Adrenal gland (tissue), 5 donors: ENCODE measurements at regions not wholly inside any gene's neighbourhood (a gene's known extent, or its start where the extent isn't known, plus 50 kb on each side); places are given as distances from the start of the nearest gene placed in this dataset.

ENCODE experiments used
- POLR2A ChIP-seq, 2 donors: fragments of 450-650 bp; IDR thresholded peaks; one replicate each; pipeline ENCODE4 v1.6.1; 2017; ENCODE audit warnings: antibody characterized with exemption in 2 of 2, mild to moderate bottlenecking in 2 of 2, moderate library complexity in 1 of 2
- TF ChIP-seq, protein P1 (sequence below), 6 experiments: fragments of 450-650 bp in 4 of 6; fragments of 200-600 bp in 2 of 6; sonication (generic) in 1 of 6; IDR thresholded peaks; 1 replicate in 5 of 6; 2 replicates in 1 of 6; pipeline versions ENCODE4 v1.5.1 to v1.8.0; 2016 to 2021; ENCODE audit warnings: antibody characterized with exemption in 6 of 6, mild to moderate bottlenecking in 2 of 6, moderate library complexity in 1 of 6
- donor health status: DM: no; HTN: no; CAD: no.

DNA sequence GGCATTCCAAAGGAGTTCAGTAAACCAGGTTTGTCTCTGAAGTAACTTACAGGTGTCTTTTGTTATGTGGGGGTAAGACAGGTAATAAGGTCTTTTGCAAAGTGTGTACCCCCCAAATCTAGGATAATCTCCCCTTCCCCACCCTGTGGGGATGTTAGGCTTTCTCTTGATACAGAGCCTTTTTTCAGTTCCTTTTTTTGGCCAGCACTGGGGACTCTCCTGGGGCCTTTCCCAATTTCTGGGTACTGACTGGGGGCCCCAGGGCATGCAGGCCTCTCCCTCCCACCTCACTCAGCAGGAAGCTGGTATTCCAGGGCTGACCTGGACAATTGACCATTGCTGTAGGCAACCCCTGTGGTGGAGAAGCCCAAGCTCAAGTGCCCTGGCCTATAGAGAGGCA is 84.3 kb upstream of the IRX6 start:
- TF ChIP-seq, protein P1, sequence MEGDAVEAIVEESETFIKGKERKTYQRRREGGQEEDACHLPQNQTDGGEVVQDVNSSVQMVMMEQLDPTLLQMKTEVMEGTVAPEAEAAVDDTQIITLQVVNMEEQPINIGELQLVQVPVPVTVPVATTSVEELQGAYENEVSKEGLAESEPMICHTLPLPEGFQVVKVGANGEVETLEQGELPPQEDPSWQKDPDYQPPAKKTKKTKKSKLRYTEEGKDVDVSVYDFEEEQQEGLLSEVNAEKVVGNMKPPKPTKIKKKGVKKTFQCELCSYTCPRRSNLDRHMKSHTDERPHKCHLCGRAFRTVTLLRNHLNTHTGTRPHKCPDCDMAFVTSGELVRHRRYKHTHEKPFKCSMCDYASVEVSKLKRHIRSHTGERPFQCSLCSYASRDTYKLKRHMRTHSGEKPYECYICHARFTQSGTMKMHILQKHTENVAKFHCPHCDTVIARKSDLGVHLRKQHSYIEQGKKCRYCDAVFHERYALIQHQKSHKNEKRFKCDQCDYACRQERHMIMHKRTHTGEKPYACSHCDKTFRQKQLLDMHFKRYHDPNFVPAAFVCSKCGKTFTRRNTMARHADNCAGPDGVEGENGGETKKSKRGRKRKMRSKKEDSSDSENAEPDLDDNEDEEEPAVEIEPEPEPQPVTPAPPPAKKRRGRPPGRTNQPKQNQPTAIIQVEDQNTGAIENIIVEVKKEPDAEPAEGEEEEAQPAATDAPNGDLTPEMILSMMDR (IDR thresholded peaks at IDR 0.05) = no peak
- TF ChIP-seq POLR2A (IDR thresholded peaks at IDR 0.05) = no peak
